GM12878 (cell line): ENCODE measurements at regions not wholly inside any gene's neighbourhood (a gene's known extent, or its start where the extent isn't known, plus 50 kb on each side); places are given as distances from the start of the nearest gene placed in this dataset. TPM values are rescaled to one million over a fixed set of nuclear protein-coding genes. Genes with fewer than 3 reads are reported as not detected.

ENCODE experiments used
- ATAC-seq: fragments of 200-7000 bp; cut with Tn5 transposase; 3 replicates; pipeline ENCODE4 v1.9.1; 2020; ENCODE audit warnings: mild to moderate bottlenecking, moderate library complexity
- BruUV-seq: library from RNA; stranded (reverse); fragments of 400-500 nt; replicated peaks from 2 replicates; lab custom pipeline; 2021; lab: Mats Ljungman, UMichigan
- CTCF ChIA-PET: fragments of 300-600 bp; sonication (Branson Sonifier 250); formaldehyde crosslinking; extraction: SDS; loops from one replicate; lab custom pipeline; 2021; ENCODE audit warnings: inconsistent platforms; lab: Yijun Ruan, JAX
- POLR2A ChIA-PET: fragments of 350-600 bp; formaldehyde crosslinking; extraction: SDS; loops from one replicate; lab custom pipeline; 2021; ENCODE audit warnings: inconsistent platforms; lab: Charles Lee
- RAD21 ChIA-PET: fragments of 300-600 bp; sonication (Branson Sonifier 250); formaldehyde crosslinking; loops from one replicate; lab custom pipeline; 2023; ENCODE audit warnings: antibody characterized with exemption; ENCODE audit not compliant: unreplicated experiment; lab: Charles Lee
- SMC1A ChIA-PET: fragments of 300-600 bp; sonication (Branson Sonifier 250); formaldehyde crosslinking; loops from one replicate; lab custom pipeline; 2023; ENCODE audit not compliant: unreplicated experiment, uncharacterized antibody; lab: Charles Lee
- DNase-seq: peaks from one replicate; pipeline ENCODE4 v3.0.0-alpha.2; 2011; ENCODE audit warnings: low read depth, low spot score
- FAIRE-seq: peaks from 3 replicates; lab custom pipeline; 2011; peaks lifted over from hg19 to GRCh38; lab: Jason Lieb, UNC
- H2AFZ ChIP-seq: 2 replicates; pipeline ENCODE4 v1.6.0; 2011; ENCODE audit warnings: low read depth, low read length, control low read depth; ENCODE audit not compliant: control insufficient read depth
- H3K27ac ChIP-seq: 2 replicates; pipeline ENCODE4 v1.5.1; 2011; ENCODE audit warnings: control low read depth; ENCODE audit not compliant: control insufficient read depth, insufficient read depth
- H3K27me3 ChIP-seq, 2 experiments: replicated peaks in 1 of 2; 2 replicates each; pipeline versions ENCODE4 v1.6.0 to v1.6.1; 2011; ENCODE audit warnings: low read length in 1 of 2; ENCODE audit not compliant: control insufficient read depth in 2 of 2, insufficient read depth in 2 of 2
- H3K36me3 ChIP-seq, 2 experiments: 2 replicates each; pipeline ENCODE4 v1.5.1; 2011; ENCODE audit warnings: low read length in 1 of 2; ENCODE audit not compliant: control insufficient read depth in 2 of 2, insufficient read depth in 2 of 2
- H3K4me1 ChIP-seq: 2 replicates; pipeline ENCODE4 v1.6.1; 2011; ENCODE audit warnings: mild to moderate bottlenecking, low read length, moderate library complexity, mixed read lengths; ENCODE audit not compliant: control insufficient read depth, insufficient read depth
- H3K4me2 ChIP-seq: 2 replicates; pipeline ENCODE4 v1.6.0; 2011; ENCODE audit warnings: control low read depth; ENCODE audit not compliant: control insufficient read depth, insufficient read depth
- H3K4me3 ChIP-seq: fragments of 200-600 bp; sonication (generic); 2 replicates; pipeline ENCODE4 v1.5.1; 2016
- H3K79me2 ChIP-seq: 2 replicates; pipeline ENCODE4 v1.6.0; 2011; ENCODE audit warnings: low read length; ENCODE audit not compliant: control insufficient read depth, insufficient read depth
- H3K9ac ChIP-seq: 2 replicates; pipeline ENCODE4 v1.8.0; 2011; ENCODE audit warnings: low read length, control low read depth, mixed read lengths; ENCODE audit not compliant: control insufficient read depth, insufficient read depth
- H3K9me3 ChIP-seq: replicated peaks from 3 replicates; pipeline ENCODE4 v1.5.1; 2011; ENCODE audit warnings: mild to moderate bottlenecking, low read length; ENCODE audit not compliant: control insufficient read depth, insufficient read depth
- H4K20me1 ChIP-seq: 2 replicates; pipeline ENCODE4 v1.6.0; 2011; ENCODE audit not compliant: control insufficient read depth, insufficient read depth
- CREM ChIP-seq: IDR thresholded peaks from 2 replicates; pipeline ENCODE4 v1.6.1; 2014; ENCODE audit warnings: antibody characterized with exemption, low read depth
- JUND ChIP-seq: IDR thresholded peaks from 2 replicates; pipeline ENCODE4 v1.6.1; 2012; ENCODE audit warnings: low read depth, mild to moderate bottlenecking, low read length, improper control_type of control experiment, moderate library complexity
- MAX ChIP-seq: IDR thresholded peaks from 2 replicates; pipeline ENCODE4 v1.6.1; 2012; ENCODE audit warnings: low read depth, low read length, improper control_type of control experiment
- NFXL1 ChIP-seq: fragments of 450-650 bp; IDR thresholded peaks from 2 replicates; pipeline ENCODE4 v1.6.1; 2017; ENCODE audit warnings: antibody characterized with exemption, mild to moderate bottlenecking, borderline replicate concordance
- ZNF384 ChIP-seq: IDR thresholded peaks from 2 replicates; pipeline ENCODE4 v1.6.1; 2012; ENCODE audit warnings: low read depth, mild to moderate bottlenecking, low read length, improper control_type of control experiment, borderline replicate concordance
- WGBS: methylation state at CpG from one replicate; pipeline ENCODE4 v1.1.6; 2016; ENCODE audit warnings: low lambda C conversion rate; ENCODE audit not compliant: insufficient replicate concordance, insufficient coverage; ENCODE audit errors: missing lambda C conversion rate; 5-methylcytosine and 5-hydroxymethylcytosine counted together
- in situ Hi-C: fragments of 300-500 bp; cut with MboI; formaldehyde crosslinking; loops from 9 replicates; pipeline ENCODE4 v1.14.3; 2018; ENCODE audit warnings: mixed read lengths
- intact Hi-C: fragments of 100-400 bp; cut with micrococcal nuclease; formaldehyde crosslinking; loops from one replicate; pipeline ENCODE4 v1.14.2; 2022; ENCODE audit not compliant: unreplicated experiment
- small RNA-seq: library from RNA; depleted of rRNA; stranded (forward); fragments of <200 nt; gene quantifications from one replicate; pipeline ENCODE3, GENCODE V24; 2014

GRCh38 chr5:43769571-43770355 lies 166.8 kb downstream of the NNT start:
- Histone ChIP-seq H3K27me3 (no peaks in the 10 kb centered on the region), H3K27ac (no peak overlapping the region), H4K20me1 (no peaks in the 10 kb centered on the region), H3K79me2 (no peaks in the 10 kb centered on the region), H3K4me1 (no peaks in the 10 kb centered on the region)
- DNase-seq (no peak), FAIRE-seq (no peak)
- RAD21 ChIA-PET = no interaction called here
- no TSS peak for BruUV-seq
- SMC1A ChIA-PET = no interaction called here
- CTCF ChIA-PET = no interaction called here
- 28% methylated on average over 7 of the region's 7 CpGs for WGBS
- TF ChIP-seq CREM (no peak), ZNF384 (no peak), NFXL1 (no peak), MAX (no peak), JUND (no peak)
- TF ChIP-seq, all 136 proteins: peak for 0
- no peak for ATAC-seq
- H2AFZ ChIP-seq = no peak overlapping the region
- H3K4me2 ChIP-seq = no peak overlapping the region
- H3K36me3 ChIP-seq = no peaks in the 10 kb centered on the region
- in situ Hi-C loops = no loop called here
- no peaks in the 10 kb centered on the region for H3K9me3 ChIP-seq
- POLR2A ChIA-PET = no interaction called here
- intact Hi-C loops = no loop called here
- no peak overlapping the region for H3K9ac ChIP-seq
- no peak overlapping the region for H3K4me3 ChIP-seq

Small RNAs in the stretch of these regions (small RNA-seq; reads per million reads assigned to genes)
- gene RNU6-381P = not detected
